ENCODE measurements at regions not wholly inside any gene's neighbourhood (a gene's known extent, or its start where the extent isn't known, plus 50 kb on each side); places are given as distances from the start of the nearest gene placed in this dataset.
"Not testable (repeated sequence)": the region's sequence is repeated elsewhere in the genome, so short reads cannot be mapped to it uniquely, and the experiment has no call there.

- TF ChIP-seq CTCF (IDR thresholded peaks at IDR 0.05 in 2 of 3, conservative IDR thresholded peaks at IDR 0.05 in 1 of 3; ENCODE audit: borderline replicate concordance in 1 of 3, insufficient read depth in 1 of 3, low read depth in 2 of 3, low read length in 2 of 3); JUND (IDR thresholded peaks at IDR 0.05); EZH2 (IDR thresholded peaks at IDR 0.05); ELF1 (IDR thresholded peaks at IDR 0.05; ENCODE audit: borderline replicate concordance, low read depth); POLR2AphosphoS5 (IDR thresholded peaks at IDR 0.05; ENCODE audit: low read depth, low read length); REST (IDR thresholded peaks at IDR 0.05; ENCODE audit: low read depth): not testable (repeated sequence)
- TF ChIP-seq, protein P1, sequence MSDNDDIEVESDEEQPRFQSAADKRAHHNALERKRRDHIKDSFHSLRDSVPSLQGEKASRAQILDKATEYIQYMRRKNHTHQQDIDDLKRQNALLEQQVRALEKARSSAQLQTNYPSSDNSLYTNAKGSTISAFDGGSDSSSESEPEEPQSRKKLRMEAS (IDR thresholded peaks at IDR 0.05), result not testable (repeated sequence)
Observed at GRCh38 chr7:76901944-76902710, 130.0 kb downstream of the SPDYE17 start.

Data from HCT116 (cell line).